22Rv1 (cell line): ENCODE measurements at regions not wholly inside any gene's neighbourhood (a gene's known extent, or its start where the extent isn't known, plus 50 kb on each side); places are given as distances from the start of the nearest gene placed in this dataset.

Experiments
- ZFX ChIP-seq: fragments of 450-650 bp; IDR thresholded peaks from 2 replicates; pipeline ENCODE4 v1.6.1; 2017; ENCODE audit warnings: antibody characterized with exemption, borderline replicate concordance
- TF ChIP-seq, protein P1 (sequence below): fragments of 450-650 bp; IDR thresholded peaks from 2 replicates; pipeline ENCODE4 v1.5.1; 2017; ENCODE audit warnings: mild to moderate bottlenecking

DNA sequence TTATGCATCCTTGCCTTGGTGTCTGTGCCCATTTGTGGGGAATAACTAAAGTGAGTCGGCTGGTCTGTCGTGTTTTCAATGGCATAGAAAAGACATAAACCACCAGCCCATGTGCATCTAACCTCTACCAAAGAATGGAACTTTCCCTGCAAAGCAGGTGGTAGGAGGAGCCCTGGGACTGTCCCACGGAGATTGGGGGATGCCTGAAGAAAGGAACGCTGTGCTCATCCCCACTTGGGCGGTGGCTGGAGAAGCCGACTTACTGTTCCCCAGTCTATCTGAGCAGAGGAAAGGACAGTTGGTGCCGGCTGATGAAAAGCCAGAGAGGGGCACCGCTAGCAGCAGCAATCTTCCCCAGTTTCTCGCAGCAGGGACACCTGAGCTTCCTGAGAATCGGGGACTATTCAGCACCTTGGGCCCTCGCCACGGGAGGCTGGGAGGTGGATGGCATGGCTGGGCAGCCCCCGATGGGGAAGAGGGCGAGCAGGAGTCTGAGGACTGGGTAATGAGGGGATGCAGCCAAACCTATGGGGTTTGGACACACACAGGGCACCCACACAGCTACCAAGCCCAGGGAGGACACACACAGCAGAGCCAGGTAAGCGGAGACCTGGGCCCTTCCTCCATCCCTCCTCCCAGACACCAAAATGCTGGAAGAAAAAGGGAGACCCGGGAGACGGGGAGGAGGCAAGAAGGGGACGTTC is 53.7 kb upstream of the AGAP1 start:
- no peak for TF ChIP-seq ZFX
- TF ChIP-seq, protein P1, sequence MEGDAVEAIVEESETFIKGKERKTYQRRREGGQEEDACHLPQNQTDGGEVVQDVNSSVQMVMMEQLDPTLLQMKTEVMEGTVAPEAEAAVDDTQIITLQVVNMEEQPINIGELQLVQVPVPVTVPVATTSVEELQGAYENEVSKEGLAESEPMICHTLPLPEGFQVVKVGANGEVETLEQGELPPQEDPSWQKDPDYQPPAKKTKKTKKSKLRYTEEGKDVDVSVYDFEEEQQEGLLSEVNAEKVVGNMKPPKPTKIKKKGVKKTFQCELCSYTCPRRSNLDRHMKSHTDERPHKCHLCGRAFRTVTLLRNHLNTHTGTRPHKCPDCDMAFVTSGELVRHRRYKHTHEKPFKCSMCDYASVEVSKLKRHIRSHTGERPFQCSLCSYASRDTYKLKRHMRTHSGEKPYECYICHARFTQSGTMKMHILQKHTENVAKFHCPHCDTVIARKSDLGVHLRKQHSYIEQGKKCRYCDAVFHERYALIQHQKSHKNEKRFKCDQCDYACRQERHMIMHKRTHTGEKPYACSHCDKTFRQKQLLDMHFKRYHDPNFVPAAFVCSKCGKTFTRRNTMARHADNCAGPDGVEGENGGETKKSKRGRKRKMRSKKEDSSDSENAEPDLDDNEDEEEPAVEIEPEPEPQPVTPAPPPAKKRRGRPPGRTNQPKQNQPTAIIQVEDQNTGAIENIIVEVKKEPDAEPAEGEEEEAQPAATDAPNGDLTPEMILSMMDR, result no peak
